CD4-positive, alpha-beta T cell treated with Interleukin-4 for 4 hours (primary cell): ENCODE measurements at regions not wholly inside any gene's neighbourhood (a gene's known extent, or its start where the extent isn't known, plus 50 kb on each side); places are given as distances from the start of the nearest gene placed in this dataset.
A peak's percentile ranks its signal among the peaks of the same experiment; 100 is the strongest.
"Not testable (repeated sequence)": the region's sequence is repeated elsewhere in the genome, so short reads cannot be mapped to it uniquely, and the experiment has no call there.

Source experiments
- DNase-seq: peaks from one replicate; pipeline ENCODE4 v3.0.0-alpha.2; 2020

GRCh38 chr2:189231719-189232323 is 52.3 kb upstream of the COL5A2 start:
- DNase-seq = no peak

GRCh38 chr2:189232759-189233406 is 53.3 kb upstream of the COL5A2 start:
- no peak for DNase-seq

GRCh38 chr2:189233527-189233926 is 54.0 kb upstream of the COL5A2 start:
- no peak for DNase-seq

GRCh38 chr2:189234991-189235390 is 55.4 kb upstream of the COL5A2 start:
- DNase-seq = no peak

- DNase-seq = no peak
These were observed 56.5 kb upstream of the COL5A2 start for GRCh38 chr2:189236066-189236465.

GRCh38 chr2:189238903-189239302 is 59.3 kb upstream of the COL5A2 start:
- DNase-seq = no peak

- DNase-seq = not testable (repeated sequence)
These were observed 64.3 kb upstream of the COL5A2 start for GRCh38 chr2:189243843-189244242.

- no peak for DNase-seq
These were observed 67.7 kb upstream of the COL5A2 start for GRCh38 chr2:189247276-189247675.

GRCh38 chr2:189248141-189248540 is 68.6 kb upstream of the COL5A2 start:
- DNase-seq = no peak

- DNase-seq = no peak
These were observed 69.6 kb upstream of the COL5A2 start for GRCh38 chr2:189249171-189249570.

- DNase-seq = no peak
These were observed 70.3 kb upstream of the COL5A2 start for GRCh38 chr2:189249901-189250300.

- DNase-seq = no peak
These were observed 73.6 kb upstream of the COL5A2 start for GRCh38 chr2:189252991-189253675.

- no peak for DNase-seq
These were observed 74.3 kb upstream of the COL5A2 start for GRCh38 chr2:189253836-189254235.

GRCh38 chr2:189254268-189254883 is 74.8 kb upstream of the COL5A2 start:
- no peak for DNase-seq

- no peak for DNase-seq
These were observed 76.2 kb upstream of the COL5A2 start for GRCh38 chr2:189255711-189256110.

GRCh38 chr2:189258616-189259365 is 79.2 kb upstream of the COL5A2 start:
- no peak for DNase-seq

- no peak for DNase-seq
These were observed 80.8 kb upstream of the COL5A2 start for GRCh38 chr2:189260361-189260814.

- peak; percentile 33 for DNase-seq
These were observed 81.9 kb upstream of the COL5A2 start for GRCh38 chr2:189261431-189261841.

GRCh38 chr2:189261916-189262315 is 82.4 kb upstream of the COL5A2 start:
- DNase-seq = no peak

GRCh38 chr2:189265696-189266320 is 86.2 kb upstream of the COL5A2 start:
- DNase-seq = no peak

GRCh38 chr2:189267491-189267890 is 87.9 kb upstream of the COL5A2 start:
- no peak for DNase-seq

- no peak for DNase-seq
These were observed 88.5 kb upstream of the COL5A2 start for GRCh38 chr2:189267925-189268579.
